ENCODE measurements at regions not wholly inside any gene's neighbourhood (a gene's known extent, or its start where the extent isn't known, plus 50 kb on each side); places are given as distances from the start of the nearest gene placed in this dataset.

DNA sequence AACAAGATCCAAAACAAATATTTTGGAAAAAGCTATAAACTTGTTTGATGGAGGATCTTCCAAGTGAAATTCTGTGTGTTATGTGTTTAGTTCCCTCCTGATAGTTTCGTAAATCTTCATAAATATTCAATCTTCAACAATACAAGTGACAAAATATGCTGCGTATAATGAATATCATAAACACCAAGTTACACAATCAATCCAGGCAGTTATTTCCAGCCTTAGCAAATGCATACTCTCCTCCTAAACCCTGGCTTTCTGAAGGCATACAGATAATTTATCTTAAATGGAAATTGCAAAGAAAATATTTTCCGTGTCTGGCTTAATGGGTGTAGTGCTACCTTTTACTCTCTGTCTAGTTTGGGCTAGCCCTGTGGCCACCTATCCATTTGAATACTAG lies 864.9 kb upstream of the ZWINT start:
- no peak for DNase-seq (ENCODE audit: low read depth)
- no peak overlapping the region for H3K4me3 ChIP-seq (ENCODE audit: low read depth, low read length)
- no peak for TF ChIP-seq CTCF (IDR thresholded peaks at IDR 0.05; ENCODE audit: low read depth, low read length, missing control alignments)

GRCh38 chr10:57224811-57225210 lies 863.8 kb upstream of the ZWINT start:
- DNase-seq (ENCODE audit: low read depth) = no peak

DNA sequence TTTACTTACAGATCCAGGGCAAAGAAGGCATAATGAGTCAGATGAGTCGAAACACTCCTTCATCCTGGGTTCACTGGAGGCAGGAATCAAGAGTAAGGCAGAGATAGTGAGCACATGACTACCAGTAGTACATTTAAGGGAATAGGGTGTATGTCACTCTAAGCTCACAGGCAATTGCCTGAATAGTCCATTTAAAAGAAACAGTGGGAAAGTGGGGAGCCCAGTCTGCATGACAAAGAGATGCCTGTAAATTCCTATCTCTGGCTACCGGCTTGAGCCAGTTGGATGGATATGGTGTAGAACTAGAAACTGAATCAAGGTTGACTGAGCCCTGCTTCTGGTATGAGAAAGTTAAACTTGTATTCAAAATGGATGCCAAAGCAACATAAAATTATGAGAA lies 861.5 kb upstream of the ZWINT start:
- H3K4me3 ChIP-seq (ENCODE audit: low read depth, low read length) = no peak overlapping the region
- TF ChIP-seq CTCF (IDR thresholded peaks at IDR 0.05; ENCODE audit: low read depth, low read length, missing control alignments) = no peak
- DNase-seq (ENCODE audit: low read depth) = no peak

More at GRCh38 chr10:57224811-57225210, 863.8 kb upstream of the ZWINT start:
- H3K4me3 ChIP-seq (ENCODE audit: low read depth, low read length) = no peak overlapping the region
- TF ChIP-seq CTCF (IDR thresholded peaks at IDR 0.05; ENCODE audit: low read depth, low read length, missing control alignments) = no peak

DNA sequence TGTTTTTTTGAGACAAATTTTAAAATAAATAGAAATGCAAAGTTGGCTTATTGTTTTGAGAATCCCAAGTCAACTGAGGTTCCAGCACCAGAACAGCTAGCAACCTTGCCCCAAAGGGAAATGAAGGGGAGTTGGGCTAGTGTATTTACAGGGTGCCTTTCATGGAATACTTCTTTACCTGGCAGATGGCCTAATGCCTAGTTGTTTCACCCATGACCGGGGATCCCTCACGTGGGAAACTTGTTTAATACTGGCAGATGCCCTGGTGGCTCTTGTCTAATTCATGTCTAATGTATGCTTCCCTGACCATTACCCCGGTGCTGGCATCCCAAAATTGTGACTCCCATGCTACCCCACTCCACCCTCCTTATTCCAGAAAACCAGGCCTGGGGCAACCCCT lies 861.1 kb upstream of the ZWINT start:
- no peak for DNase-seq (ENCODE audit: low read depth)
- TF ChIP-seq CTCF (IDR thresholded peaks at IDR 0.05; ENCODE audit: low read depth, low read length, missing control alignments) = no peak
- H3K4me3 ChIP-seq (ENCODE audit: low read depth, low read length) = no peak overlapping the region

- DNase-seq (ENCODE audit: low read depth) = no peak
- H3K4me3 ChIP-seq (ENCODE audit: low read depth, low read length) = no peak overlapping the region
- no peak for TF ChIP-seq CTCF (IDR thresholded peaks at IDR 0.05; ENCODE audit: low read depth, low read length, missing control alignments)
Measured at GRCh38 chr10:57221674-57222073, 860.6 kb upstream of the ZWINT start.

GRCh38 chr10:57218382-57218781 lies 857.3 kb upstream of the ZWINT start:
- TF ChIP-seq CTCF (IDR thresholded peaks at IDR 0.05; ENCODE audit: low read depth, low read length, missing control alignments) = no peak
- H3K4me3 ChIP-seq (ENCODE audit: low read depth, low read length) = no peak overlapping the region
- DNase-seq (ENCODE audit: low read depth) = no peak

DNA sequence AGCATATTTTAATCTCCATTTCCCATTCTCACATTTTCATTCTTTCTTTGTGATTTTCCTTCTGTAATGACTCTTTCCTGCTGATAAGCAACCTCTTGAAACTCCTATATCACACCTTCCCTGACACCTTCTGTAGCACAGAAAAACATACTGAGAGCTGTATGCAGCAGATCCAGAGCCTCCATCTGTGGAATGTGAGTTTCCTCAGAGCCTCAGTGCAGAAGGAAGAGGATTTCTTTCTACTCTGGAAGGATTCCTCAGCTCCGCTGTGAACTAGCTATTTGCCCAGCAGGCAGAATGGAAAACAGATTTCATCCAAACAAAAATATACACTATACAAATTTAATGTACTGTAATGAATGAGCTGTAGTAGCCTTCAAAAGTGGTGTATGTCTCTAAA lies 841.3 kb upstream of the ZWINT start:
- no peak overlapping the region for H3K4me3 ChIP-seq (ENCODE audit: low read depth, low read length)
- no peak for TF ChIP-seq CTCF (IDR thresholded peaks at IDR 0.05; ENCODE audit: low read depth, low read length, missing control alignments)
- no peak for DNase-seq (ENCODE audit: low read depth)

Data from GM12864 (cell line).